Sigmoid colon (tissue), 6 donors: ENCODE measurements at regions not wholly inside any gene's neighbourhood (a gene's known extent, or its start where the extent isn't known, plus 50 kb on each side); places are given as distances from the start of the nearest gene placed in this dataset.
"Not testable (repeated sequence)": the region's sequence is repeated elsewhere in the genome, so short reads cannot be mapped to it uniquely, and the experiment has no call there.

ENCODE experiments used
- DNase-seq: peaks from one replicate; pipeline ENCODE4 v3.0.0-alpha.2; 2019
- H3K27ac ChIP-seq, 4 donors: fragments of 200-600 bp; sonication (generic); one replicate each; pipeline ENCODE4 v1.5.1; 2016 to 2019; ENCODE audit warnings: mild to moderate bottlenecking in 1 of 4
- H3K27me3 ChIP-seq, 3 donors: fragments of 200-600 bp; sonication (generic); one replicate each; pipeline ENCODE4 v1.5.1; 2019; ENCODE audit warnings: mild to moderate bottlenecking in 1 of 3
- H3K36me3 ChIP-seq, 4 donors: fragments of 200-600 bp; sonication (generic); one replicate each; pipeline ENCODE4 v1.5.1; 2016 to 2019
- H3K4me1 ChIP-seq, 4 donors: fragments of 200-600 bp; sonication (generic); one replicate each; pipeline ENCODE4 v1.5.1; 2017 to 2019
- H3K4me3 ChIP-seq, 4 donors: fragments of 200-600 bp; sonication (generic); one replicate each; pipeline ENCODE4 v1.5.1; 2017 to 2019; ENCODE audit warnings: mild to moderate bottlenecking in 2 of 4, moderate library complexity in 1 of 4
- H3K9me3 ChIP-seq, 4 donors: fragments of 200-600 bp in 3 of 4; sonication (generic) in 3 of 4; one replicate each; pipeline versions ENCODE4 v1.5.1 to v1.6.1; 2013 to 2019
- CTCF ChIP-seq, 4 experiments: fragments of 450-650 bp in 3 of 4; fragments of 200-600 bp in 1 of 4; IDR thresholded peaks; one replicate each; pipeline ENCODE4 v1.5.1; 2016 to 2019; ENCODE audit warnings: antibody characterized with exemption in 4 of 4, mild to moderate bottlenecking in 3 of 4, moderate library complexity in 2 of 4
- EP300 ChIP-seq, 4 donors: sonication (generic); formaldehyde crosslinking; IDR thresholded peaks; one replicate each; pipeline ENCODE4 v1.6.1; 2017; ENCODE audit warnings: antibody characterized with exemption in 4 of 4
- POLR2A ChIP-seq, 2 donors: fragments of 450-650 bp; IDR thresholded peaks; one replicate each; pipeline ENCODE4 v1.6.1; 2016; ENCODE audit warnings: antibody characterized with exemption in 2 of 2, mild to moderate bottlenecking in 2 of 2, moderate library complexity in 2 of 2
- POLR2AphosphoS5 ChIP-seq, 4 donors: sonication (generic); formaldehyde crosslinking; IDR thresholded peaks; one replicate each; pipeline ENCODE4 v1.6.1; 2017; ENCODE audit warnings: antibody characterized with exemption in 4 of 4
- WGBS, 2 donors: extraction: QIAGEN DNeasy Blood & Tissue Kit; methylation state at CpG; one replicate each; pipeline ENCODE4 v1.1.7; 2013; 5-methylcytosine and 5-hydroxymethylcytosine counted together
- intact Hi-C: fragments of 100-400 bp; cut with DNase I; formaldehyde crosslinking; loops from one replicate; pipeline ENCODE4 v1.15.1; 2023
- donor health status: healthy with polysubstance abuse.
- donor health status: healthy.

- no peak for DNase-seq
- Histone ChIP-seq H3K27ac (no peak overlapping the region), H3K4me1 (no peaks in the 10 kb centered on the region), H3K9me3 (peaks cover 0 to 3% (median 1%) of the 10 kb centered on the region in 4 donors), H3K36me3 (no peaks in the 10 kb centered on the region), H3K4me3 (no peak overlapping the region), H3K27me3 (no peaks in the 10 kb centered on the region)
- TF ChIP-seq POLR2A (IDR thresholded peaks at IDR 0.05), result no peak
- no peak for TF ChIP-seq EP300 (IDR thresholded peaks at IDR 0.05)
- no peak for TF ChIP-seq CTCF (IDR thresholded peaks at IDR 0.05)
- no peak for TF ChIP-seq POLR2AphosphoS5 (IDR thresholded peaks at IDR 0.05)
- intact Hi-C loops, result no loop called here
- 34 to 84% methylated on average over 1 of the region's 1 CpG for WGBS, 2 donors
These were observed 361.4 kb upstream of the POU5F2 start for GRCh38 chr5:94102849-94103248.

- H3K4me1 ChIP-seq, H3K27ac ChIP-seq, intact Hi-C loops, H3K4me3 ChIP-seq, DNase-seq, H3K36me3 ChIP-seq, H3K27me3 ChIP-seq, H3K9me3 ChIP-seq: not testable (repeated sequence)
- WGBS, 2 donors, result 95 to 99% methylated on average over 2 of the region's 2 CpGs
These were observed 356.0 kb upstream of the POU5F2 start for GRCh38 chr5:94097384-94097783.

- Histone ChIP-seq H3K27ac (no peak overlapping the region), H3K36me3 (no peaks in the 10 kb centered on the region), H3K27me3 (no peaks in the 10 kb centered on the region), H3K4me3 (no peak overlapping the region), H3K4me1 (no peaks in the 10 kb centered on the region), H3K9me3 (peaks cover 0 to 4% (median 0%) of the 10 kb centered on the region in 4 donors)
- 83 to 92% methylated on average over 4 of the region's 4 CpGs for WGBS, 2 donors
- intact Hi-C loops, result no loop called here
- DNase-seq, result no peak
- TF ChIP-seq POLR2A (IDR thresholded peaks at IDR 0.05) (no peak), POLR2AphosphoS5 (IDR thresholded peaks at IDR 0.05) (no peak), EP300 (IDR thresholded peaks at IDR 0.05) (no peak), CTCF (IDR thresholded peaks at IDR 0.05) (no peak)
These were observed 353.5 kb upstream of the POU5F2 start for GRCh38 chr5:94094793-94095441.

- intact Hi-C loops, result no loop called here
- Histone ChIP-seq H3K36me3 (no peaks in the 10 kb centered on the region), H3K4me1 (no peaks in the 10 kb centered on the region), H3K27ac (no peak overlapping the region), H3K27me3 (no peaks in the 10 kb centered on the region), H3K9me3 (peaks cover 0 to 4% (median 0%) of the 10 kb centered on the region in 4 donors), H3K4me3 (no peak overlapping the region)
- TF ChIP-seq EP300 (IDR thresholded peaks at IDR 0.05), result no peak
- TF ChIP-seq CTCF (IDR thresholded peaks at IDR 0.05), result no peak
- no peak for TF ChIP-seq POLR2AphosphoS5 (IDR thresholded peaks at IDR 0.05)
- no peak for TF ChIP-seq POLR2A (IDR thresholded peaks at IDR 0.05)
- no peak for DNase-seq
These were observed 351.9 kb upstream of the POU5F2 start for GRCh38 chr5:94093300-94093699.

GRCh38 chr5:94086635-94087034 lies 345.2 kb upstream of the POU5F2 start:
- 94 to 95% methylated on average over 8 of the region's 8 CpGs for WGBS, 2 donors
- intact Hi-C loops, H3K4me1 ChIP-seq, DNase-seq, H3K27me3 ChIP-seq, H3K4me3 ChIP-seq, H3K9me3 ChIP-seq, H3K36me3 ChIP-seq, H3K27ac ChIP-seq: not testable (repeated sequence)

- Histone ChIP-seq H3K27ac (no peak overlapping the region), H3K9me3 (peaks cover 0 to 3% (median 0%) of the 10 kb centered on the region in 4 donors), H3K27me3 (no peaks in the 10 kb centered on the region), H3K4me3 (no peak overlapping the region), H3K36me3 (no peaks in the 10 kb centered on the region), H3K4me1 (no peaks in the 10 kb centered on the region)
- TF ChIP-seq POLR2AphosphoS5 (IDR thresholded peaks at IDR 0.05) (no peak), CTCF (IDR thresholded peaks at IDR 0.05) (no peak), POLR2A (IDR thresholded peaks at IDR 0.05) (no peak), EP300 (IDR thresholded peaks at IDR 0.05) (no peak)
- WGBS, 2 donors, result 89 to 95% methylated on average over 2 of the region's 2 CpGs
- intact Hi-C loops, result no loop called here
- no peak for DNase-seq
These were observed 344.8 kb upstream of the POU5F2 start for GRCh38 chr5:94086194-94086593.
